MM.1S (cell line): ENCODE measurements at regions not wholly inside any gene's neighbourhood (a gene's known extent, or its start where the extent isn't known, plus 50 kb on each side); places are given as distances from the start of the nearest gene placed in this dataset.

Experiments
- DNase-seq: peaks from one replicate; pipeline ENCODE4 v3.0.0-alpha.2; 2015
- H2AFZ ChIP-seq: fragments of 300-600 bp; sonication (generic); 2 replicates; pipeline ENCODE4 v1.6.0; 2016; ENCODE audit warnings: antibody characterized with exemption, low read length
- H3F3A ChIP-seq: fragments of 300-600 bp; sonication (generic); 2 replicates; pipeline ENCODE4 v1.6.1; 2016; ENCODE audit warnings: mild to moderate bottlenecking, antibody characterized with exemption, low read length, moderate library complexity, mixed read lengths; ENCODE audit not compliant: insufficient read depth
- H3K27ac ChIP-seq: fragments of 300-600 bp; sonication (generic); 2 replicates; pipeline ENCODE4 v1.5.1; 2016; ENCODE audit warnings: mild to moderate bottlenecking, low read length
- H3K27me3 ChIP-seq: fragments of 300-600 bp; sonication (generic); replicated peaks from 2 replicates; pipeline ENCODE4 v1.6.0; 2016; ENCODE audit warnings: low read length; ENCODE audit not compliant: insufficient read depth
- H3K36me3 ChIP-seq: fragments of 300-600 bp; sonication (generic); replicated peaks from 2 replicates; pipeline ENCODE4 v1.6.1; 2016; ENCODE audit warnings: mild to moderate bottlenecking, low read length, mixed read lengths; ENCODE audit not compliant: insufficient read depth
- H3K4me1 ChIP-seq: fragments of 300-600 bp; sonication (generic); 2 replicates; pipeline ENCODE4 v1.6.1; 2016; ENCODE audit warnings: low read length, mixed read lengths
- H3K4me2 ChIP-seq: fragments of 300-600 bp; sonication (generic); 2 replicates; pipeline ENCODE4 v1.6.0; 2016; ENCODE audit warnings: low read depth, low read length
- H3K4me3 ChIP-seq: fragments of 300-600 bp; sonication (generic); 2 replicates; pipeline ENCODE4 v1.5.1; 2016; ENCODE audit warnings: low read length, mixed read lengths
- H3K79me2 ChIP-seq: fragments of 300-600 bp; sonication (generic); 2 replicates; pipeline ENCODE4 v1.6.1; 2016; ENCODE audit warnings: mixed run types, low read length, mixed read lengths
- H3K9ac ChIP-seq: fragments of 300-600 bp; sonication (generic); 2 replicates; pipeline ENCODE4 v1.6.1; 2016; ENCODE audit warnings: low read length, mixed read lengths
- H3K9me2 ChIP-seq: fragments of 300-600 bp; sonication (generic); replicated peaks from 2 replicates; pipeline ENCODE4 v1.6.1; 2016; ENCODE audit warnings: mild to moderate bottlenecking, low read length, mixed read lengths; ENCODE audit not compliant: insufficient read depth
- H3K9me3 ChIP-seq: fragments of 300-600 bp; sonication (generic); replicated peaks from 2 replicates; pipeline ENCODE4 v1.6.1; 2016; ENCODE audit warnings: mild to moderate bottlenecking, low read length, mixed read lengths; ENCODE audit not compliant: insufficient read depth
- H4K20me1 ChIP-seq: fragments of 300-600 bp; sonication (generic); 2 replicates; pipeline ENCODE4 v1.6.1; 2016; ENCODE audit warnings: mild to moderate bottlenecking, low read length, moderate library complexity, mixed read lengths; ENCODE audit not compliant: insufficient read depth
- EZH2 ChIP-seq: fragments of 300-600 bp; sonication (generic); optimal IDR thresholded peaks from 2 replicates; pipeline ENCODE3; 2017; ENCODE audit warnings: low read depth, mild to moderate bottlenecking, antibody characterized with exemption, low read length, mixed read lengths
- EZH2phosphoT487 ChIP-seq: fragments of 300-600 bp; sonication (generic); IDR thresholded peaks from 2 replicates; pipeline ENCODE4 v1.6.1; 2018; ENCODE audit warnings: antibody characterized with exemption, low read length
- TF ChIP-seq, protein P1 (sequence below): fragments of 300-600 bp; sonication (generic); IDR thresholded peaks from 2 replicates; pipeline ENCODE4 v1.5.1; 2016; ENCODE audit warnings: antibody characterized with exemption, low read length, mixed read lengths

DNA sequence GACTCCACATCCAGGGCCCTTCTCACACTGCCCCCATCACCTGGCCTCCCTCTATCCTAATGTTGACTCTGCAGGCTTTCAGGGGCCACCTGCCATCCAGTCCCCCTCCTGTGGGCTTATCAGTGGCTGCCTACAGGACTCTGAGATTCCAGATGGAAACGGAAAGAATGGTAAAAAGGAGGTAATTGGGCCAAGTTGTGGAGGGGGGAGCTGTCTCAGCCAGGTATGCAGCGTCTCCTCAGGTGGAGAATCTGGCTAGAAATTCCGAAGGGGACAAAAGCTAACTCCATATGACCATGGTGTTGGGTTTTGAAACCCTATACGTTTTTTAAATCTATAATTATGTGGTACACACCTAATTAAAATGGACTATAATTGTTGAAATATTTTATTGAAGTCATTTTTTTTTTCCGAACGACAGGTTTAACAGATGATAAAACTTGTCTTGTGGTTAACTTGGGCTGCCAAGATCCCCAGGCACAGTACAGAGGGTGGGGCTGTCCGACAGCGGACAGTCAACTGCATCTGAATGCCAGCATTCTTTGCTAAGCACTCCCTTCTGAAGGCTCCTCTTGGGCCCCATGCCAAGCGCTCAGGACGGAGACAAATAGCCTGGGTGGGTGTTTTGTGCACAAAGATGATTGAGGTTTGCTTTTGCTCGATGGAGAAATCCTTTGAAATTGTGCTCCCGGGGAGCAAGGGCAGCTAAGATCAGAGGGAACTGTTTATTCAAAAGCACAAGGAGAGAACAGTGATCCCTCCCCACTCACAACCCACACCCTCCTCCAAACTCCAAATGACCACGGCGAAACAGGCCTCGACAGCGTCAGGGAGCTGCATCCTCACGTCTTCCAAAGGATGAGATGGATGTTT lies 365.6 kb downstream of the BCL11B start:
- Histone ChIP-seq H3K9me2 (no peaks in the 10 kb centered on the region), H3K27me3 (no peaks in the 10 kb centered on the region), H3F3A (no peaks in the 10 kb centered on the region), H4K20me1 (no peaks in the 10 kb centered on the region), H3K79me2 (no peaks in the 10 kb centered on the region), H3K4me2 (no peak overlapping the region), H3K4me1 (no peaks in the 10 kb centered on the region), H3K4me3 (no peak overlapping the region), H3K27ac (no peak overlapping the region), H3K9me3 (no peaks in the 10 kb centered on the region), H2AFZ (no peak overlapping the region), H3K36me3 (no peaks in the 10 kb centered on the region), H3K9ac (no peak overlapping the region)
- DNase-seq: no peak
- TF ChIP-seq, protein P1, sequence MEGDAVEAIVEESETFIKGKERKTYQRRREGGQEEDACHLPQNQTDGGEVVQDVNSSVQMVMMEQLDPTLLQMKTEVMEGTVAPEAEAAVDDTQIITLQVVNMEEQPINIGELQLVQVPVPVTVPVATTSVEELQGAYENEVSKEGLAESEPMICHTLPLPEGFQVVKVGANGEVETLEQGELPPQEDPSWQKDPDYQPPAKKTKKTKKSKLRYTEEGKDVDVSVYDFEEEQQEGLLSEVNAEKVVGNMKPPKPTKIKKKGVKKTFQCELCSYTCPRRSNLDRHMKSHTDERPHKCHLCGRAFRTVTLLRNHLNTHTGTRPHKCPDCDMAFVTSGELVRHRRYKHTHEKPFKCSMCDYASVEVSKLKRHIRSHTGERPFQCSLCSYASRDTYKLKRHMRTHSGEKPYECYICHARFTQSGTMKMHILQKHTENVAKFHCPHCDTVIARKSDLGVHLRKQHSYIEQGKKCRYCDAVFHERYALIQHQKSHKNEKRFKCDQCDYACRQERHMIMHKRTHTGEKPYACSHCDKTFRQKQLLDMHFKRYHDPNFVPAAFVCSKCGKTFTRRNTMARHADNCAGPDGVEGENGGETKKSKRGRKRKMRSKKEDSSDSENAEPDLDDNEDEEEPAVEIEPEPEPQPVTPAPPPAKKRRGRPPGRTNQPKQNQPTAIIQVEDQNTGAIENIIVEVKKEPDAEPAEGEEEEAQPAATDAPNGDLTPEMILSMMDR: no peak
- TF ChIP-seq EZH2: no peak
- no peak for TF ChIP-seq EZH2phosphoT487

DNA sequence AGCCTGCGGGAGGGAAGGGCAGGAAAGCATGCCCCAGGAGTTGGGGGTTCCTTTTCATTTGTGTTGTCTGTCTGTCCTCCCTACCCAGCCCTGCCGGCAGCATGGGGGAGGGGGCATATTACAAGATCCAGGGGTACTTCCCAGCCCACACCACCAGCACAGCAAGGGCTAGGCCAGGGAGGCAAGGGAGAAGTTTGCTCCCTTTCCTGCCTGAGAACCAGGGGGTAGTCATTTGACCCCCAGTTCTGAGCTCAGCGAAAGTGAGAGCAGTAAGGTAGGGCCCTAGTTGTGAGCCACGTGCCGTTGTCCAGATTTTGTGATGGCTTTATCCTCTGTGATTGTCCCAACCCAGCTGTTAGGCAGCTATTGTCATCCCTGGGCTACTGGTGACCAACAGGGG lies 364.7 kb downstream of the BCL11B start:
- Histone ChIP-seq H3K9me3 (no peaks in the 10 kb centered on the region), H3K79me2 (no peaks in the 10 kb centered on the region), H3K36me3 (no peaks in the 10 kb centered on the region), H3F3A (no peaks in the 10 kb centered on the region), H2AFZ (no peak overlapping the region), H3K4me1 (no peaks in the 10 kb centered on the region), H3K9ac (no peak overlapping the region), H3K27me3 (no peaks in the 10 kb centered on the region), H3K9me2 (no peaks in the 10 kb centered on the region), H4K20me1 (no peaks in the 10 kb centered on the region), H3K27ac (no peak overlapping the region), H3K4me3 (no peak overlapping the region), H3K4me2 (no peak overlapping the region)
- no peak for TF ChIP-seq EZH2
- TF ChIP-seq, protein P1: no peak
- no peak for TF ChIP-seq EZH2phosphoT487
- DNase-seq: no peak

DNA sequence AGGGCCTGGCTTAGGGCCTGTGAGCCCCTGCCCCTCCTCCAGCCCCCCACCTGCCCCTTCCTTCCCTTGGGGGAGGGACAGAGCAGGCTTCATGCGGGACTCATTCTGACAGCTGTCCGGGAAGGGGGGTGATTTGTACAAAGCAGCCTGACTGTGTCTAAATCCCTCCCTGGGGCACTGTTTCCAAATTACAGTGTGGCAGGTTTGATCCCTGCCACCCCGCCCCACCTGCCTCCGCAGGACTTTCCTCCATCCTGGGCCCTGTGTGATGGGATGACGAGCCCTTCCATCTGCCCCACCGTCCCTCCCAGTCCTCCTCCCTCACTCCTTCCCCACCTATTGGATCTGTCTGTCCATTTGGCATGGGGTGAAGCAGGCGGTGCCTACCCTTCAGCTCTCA lies 363.9 kb downstream of the BCL11B start:
- no peak overlapping the region for H2AFZ ChIP-seq
- H3K9ac ChIP-seq: no peak overlapping the region
- H3F3A ChIP-seq: no peaks in the 10 kb centered on the region
- H3K4me1 ChIP-seq: 0 out of 2 replicates have a peak, but pooled peaks cover 3% of the 10 kb centered on the region
- H3K79me2 ChIP-seq: no peaks in the 10 kb centered on the region
- H3K27ac ChIP-seq: no peak overlapping the region
- H3K9me2 ChIP-seq: no peaks in the 10 kb centered on the region
- no peak for DNase-seq
- H3K36me3 ChIP-seq: no peaks in the 10 kb centered on the region
- TF ChIP-seq EZH2 (no peak), EZH2phosphoT487 (no peak)
- TF ChIP-seq, protein P1: no peak
- no peaks in the 10 kb centered on the region for H3K9me3 ChIP-seq
- H4K20me1 ChIP-seq: no peaks in the 10 kb centered on the region
- H3K4me3 ChIP-seq: no peak overlapping the region
- no peaks in the 10 kb centered on the region for H3K27me3 ChIP-seq
- no peak overlapping the region for H3K4me2 ChIP-seq
